ENCODE measurements at regions not wholly inside any gene's neighbourhood (a gene's known extent, or its start where the extent isn't known, plus 50 kb on each side); places are given as distances from the start of the nearest gene placed in this dataset.

- no peak for TF ChIP-seq CTCF (IDR thresholded peaks at IDR 0.05)
- no peak for TF ChIP-seq POLR2A (IDR thresholded peaks at IDR 0.05)
- Histone ChIP-seq H3K36me3 (replicated peaks in 1 of 2) (no peaks in the 10 kb centered on the region), H3K27me3 (no peaks in the 10 kb centered on the region), H3K27ac (no peak overlapping the region), H3K4me1 (replicated peaks in 1 of 2) (no peaks in the 10 kb centered on the region), H3K4me3 (no peak overlapping the region), H3K9me3 (replicated peaks in 1 of 3) (no peaks in the 10 kb centered on the region)
- DNase-seq: no peak
- intact Hi-C loops (cut with DNase I): no loop called here
- 86 to 91% (median 89%) methylated on average over 1 of the region's 1 CpG for WGBS, 4 donors
These were observed 1451.9 kb downstream of the PCDH7 start for GRCh38 chr4:32172086-32172485.

GRCh38 chr4:32172761-32173160 is 1452.6 kb downstream of the PCDH7 start:
- Histone ChIP-seq H3K36me3 (replicated peaks in 1 of 2) (no peaks in the 10 kb centered on the region), H3K27me3 (no peaks in the 10 kb centered on the region), H3K9me3 (replicated peaks in 1 of 3) (no peaks in the 10 kb centered on the region), H3K27ac (no peak overlapping the region), H3K4me1 (replicated peaks in 1 of 2) (no peaks in the 10 kb centered on the region), H3K4me3 (no peak overlapping the region)
- TF ChIP-seq CTCF (IDR thresholded peaks at IDR 0.05) (no peak), POLR2A (IDR thresholded peaks at IDR 0.05) (no peak)
- intact Hi-C loops (cut with DNase I): no loop called here
- 26 to 90% (median 81%) methylated on average over 1 of the region's 1 CpG for WGBS, 4 donors
- no peak for DNase-seq

GRCh38 chr4:32180086-32180485 is 1459.9 kb downstream of the PCDH7 start:
- Histone ChIP-seq H3K27me3 (no peaks in the 10 kb centered on the region), H3K9me3 (replicated peaks in 1 of 3) (no peaks in the 10 kb centered on the region), H3K4me1 (replicated peaks in 1 of 2) (no peaks in the 10 kb centered on the region), H3K36me3 (replicated peaks in 1 of 2) (no peaks in the 10 kb centered on the region), H3K27ac (no peak overlapping the region), H3K4me3 (no peak overlapping the region)
- no peak for TF ChIP-seq CTCF (IDR thresholded peaks at IDR 0.05)
- TF ChIP-seq POLR2A (IDR thresholded peaks at IDR 0.05): no peak
- no peak for DNase-seq
- intact Hi-C loops (cut with DNase I): no loop called here

- H3K4me1 ChIP-seq (replicated peaks in 1 of 2): no peaks in the 10 kb centered on the region
- H3K9me3 ChIP-seq (replicated peaks in 1 of 3): no peaks in the 10 kb centered on the region
- intact Hi-C loops (cut with DNase I): no loop called here
- H3K4me3 ChIP-seq: no peak overlapping the region
- DNase-seq: no peak
- 35 to 46% (median 39%) methylated on average over 2 of the region's 2 CpGs for WGBS, 4 donors
- H3K27me3 ChIP-seq: no peaks in the 10 kb centered on the region
- H3K36me3 ChIP-seq (replicated peaks in 1 of 2): no peaks in the 10 kb centered on the region
- H3K27ac ChIP-seq: no peak overlapping the region
- TF ChIP-seq CTCF (IDR thresholded peaks at IDR 0.05): no peak
- TF ChIP-seq POLR2A (IDR thresholded peaks at IDR 0.05): no peak
These were observed 1464.0 kb downstream of the PCDH7 start for GRCh38 chr4:32184186-32184585.

Data from adrenal gland (tissue), 9 donors.